SK-N-SH (cell line): ENCODE measurements at regions not wholly inside any gene's neighbourhood (a gene's known extent, or its start where the extent isn't known, plus 50 kb on each side); places are given as distances from the start of the nearest gene placed in this dataset.

Source experiments
- CTCF ChIA-PET: fragments of 300-600, 350-600 bp; formaldehyde crosslinking; extraction: SDS; loops from one replicate; lab custom pipeline; 2021; lab: Yijun Ruan, JAX
- POLR2A ChIA-PET: fragments of 350-600 bp; sonication (Branson Sonifier 250); formaldehyde crosslinking; extraction: SDS; loops from one replicate; lab custom pipeline; 2020; ENCODE audit warnings: antibody characterized with exemption, inconsistent platforms; lab: Yijun Ruan, JAX
- DNase-seq: peaks from one replicate; pipeline ENCODE4 v3.0.0; 2012
- H2AFZ ChIP-seq: fragments of 200-600 bp; sonication (generic); 2 replicates; pipeline ENCODE4 v1.8.1; 2016; ENCODE audit warnings: antibody characterized with exemption, mild to moderate bottlenecking, low read depth
- H3F3A ChIP-seq: fragments of 200-600 bp; sonication (generic); replicated peaks from 2 replicates; pipeline ENCODE3; 2016; ENCODE audit warnings: antibody characterized with exemption, mild to moderate bottlenecking; ENCODE audit not compliant: insufficient read depth
- H3K27ac ChIP-seq, 2 experiments: fragments of 200-500 bp in 1 of 2; fragments of 200-600 bp in 1 of 2; sonication (Bioruptor generic) in 1 of 2; sonication (generic), shearing (Covaris generic) in 1 of 2; 2 replicates each; pipeline versions ENCODE4 v1.5.1 to v1.6.1; 2014 to 2016; ENCODE audit warnings: low read depth in 2 of 2, inconsistent platforms in 1 of 2, low read length in 1 of 2, mild to moderate bottlenecking in 1 of 2, mixed read lengths in 1 of 2
- H3K27me3 ChIP-seq: fragments of 200-600 bp; sonication (generic), shearing (Covaris generic); 2 replicates; pipeline ENCODE4 v1.6.1; 2016; ENCODE audit warnings: mixed run types; ENCODE audit not compliant: insufficient read depth
- H3K36me3 ChIP-seq, 2 experiments: fragments of 200-500 bp in 1 of 2; fragments of 200-600 bp in 1 of 2; sonication (Bioruptor generic) in 1 of 2; sonication (generic) in 1 of 2; replicated peaks in 1 of 2; 2 replicates each; pipeline versions ENCODE3 to v1.5.1; 2014 to 2016; ENCODE audit warnings: low read length in 1 of 2, mild to moderate bottlenecking in 1 of 2; ENCODE audit not compliant: insufficient read depth in 2 of 2, control insufficient read depth in 1 of 2
- H3K4me1 ChIP-seq, 2 experiments: fragments of 200-500 bp in 1 of 2; fragments of 200-600 bp in 1 of 2; sonication (Bioruptor generic) in 1 of 2; sonication (generic), shearing (Covaris generic) in 1 of 2; 2 replicates each; pipeline versions ENCODE4 v1.5.1 to v1.6.1; 2014 to 2016; ENCODE audit warnings: low read depth in 1 of 2, low read length in 1 of 2, mixed run types in 1 of 2; ENCODE audit not compliant: insufficient read depth in 2 of 2, control insufficient read depth in 1 of 2
- H3K4me2 ChIP-seq: fragments of 200-600 bp; sonication (generic), shearing (Covaris generic); 2 replicates; pipeline ENCODE4 v1.6.1; 2017; ENCODE audit warnings: mixed run types
- H3K4me3 ChIP-seq, 2 experiments: fragments of 200-500 bp in 1 of 2; fragments of 200-600 bp in 1 of 2; sonication (Bioruptor generic) in 1 of 2; sonication (generic), shearing (Covaris generic) in 1 of 2; 2 replicates each; pipeline versions ENCODE4 v1.5.1 to v1.8.1; 2014 to 2016; ENCODE audit warnings: low read depth in 2 of 2, inconsistent platforms in 1 of 2, low read length in 1 of 2, mild to moderate bottlenecking in 1 of 2, mixed read lengths in 1 of 2, moderate library complexity in 1 of 2
- H3K79me2 ChIP-seq: fragments of 200-600 bp; sonication (generic); 2 replicates; pipeline ENCODE4 v1.8.1; 2017; ENCODE audit warnings: mild to moderate bottlenecking; ENCODE audit not compliant: insufficient read depth
- H3K9ac ChIP-seq: fragments of 200-600 bp; sonication (generic); 2 replicates; pipeline ENCODE4 v1.6.1; 2017; ENCODE audit warnings: mixed run types
- H3K9me2 ChIP-seq: fragments of 200-600 bp; sonication (generic); 2 replicates; pipeline ENCODE4 v1.6.1; 2017; ENCODE audit warnings: mixed run types
- H3K9me3 ChIP-seq: fragments of 200-600 bp; sonication (generic); 2 replicates; pipeline ENCODE4 v1.6.1; 2017; ENCODE audit warnings: mixed run types, mild to moderate bottlenecking, moderate library complexity
- H4K20me1 ChIP-seq: fragments of 200-600 bp; sonication (generic); 2 replicates; pipeline ENCODE4 v1.6.1; 2017; ENCODE audit warnings: mild to moderate bottlenecking, mixed run types; ENCODE audit not compliant: insufficient read depth
- CHD2 ChIP-seq: fragments of 150-350 bp; IDR thresholded peaks from 2 replicates; pipeline ENCODE4 v1.6.1; 2018; ENCODE audit warnings: low read length; ENCODE audit not compliant: partially characterized antibody
- EP300 ChIP-seq, 2 experiments: IDR thresholded peaks; 2 replicates each; pipeline versions ENCODE4 v1.4.0 to v1.6.1; 2012; ENCODE audit warnings: borderline replicate concordance in 1 of 2, low read depth in 1 of 2, low read length in 1 of 2
- FOSL2 ChIP-seq: IDR thresholded peaks from 2 replicates; pipeline ENCODE4 v1.4.0; 2012; ENCODE audit warnings: low read depth, mild to moderate bottlenecking, moderate library complexity, borderline replicate concordance
- FOXJ3 ChIP-seq: sonication (generic); formaldehyde crosslinking; IDR thresholded peaks from 2 replicates; pipeline ENCODE4 v1.5.1; 2020; ENCODE audit warnings: mild to moderate bottlenecking, missing genetic modification reagents
- FOXM1 ChIP-seq: IDR thresholded peaks from 2 replicates; pipeline ENCODE4 v1.4.0; 2012; ENCODE audit warnings: low read depth, mild to moderate bottlenecking
- MAX ChIP-seq: IDR thresholded peaks from 2 replicates; pipeline ENCODE4 v1.4.0; 2012; ENCODE audit warnings: low read depth
- MEF2A ChIP-seq: IDR thresholded peaks from 2 replicates; pipeline ENCODE4 v1.4.0; 2012; ENCODE audit warnings: low read depth, borderline replicate concordance
- NFIC ChIP-seq: IDR thresholded peaks from 2 replicates; pipeline ENCODE4 v1.4.0; 2012; ENCODE audit warnings: borderline replicate concordance
- PBX3 ChIP-seq: IDR thresholded peaks from 2 replicates; pipeline ENCODE4; 2012
- POLR2AphosphoS5 ChIP-seq: IDR thresholded peaks from 2 replicates; pipeline ENCODE4 v1.6.1; 2012; ENCODE audit warnings: low read depth, low read length
- RAD21 ChIP-seq: IDR thresholded peaks from 2 replicates; pipeline ENCODE4 v1.6.1; 2012; ENCODE audit warnings: mild to moderate bottlenecking, low read length
- RCOR1 ChIP-seq: fragments of 150-350 bp; IDR thresholded peaks from 2 replicates; pipeline ENCODE4 v1.6.1; 2017; ENCODE audit warnings: antibody characterized with exemption, low read length
- REST ChIP-seq: IDR thresholded peaks from 2 replicates; pipeline ENCODE4 v1.6.1; 2012; ENCODE audit warnings: mild to moderate bottlenecking, low read depth, low read length, moderate library complexity
- RFX5 ChIP-seq: IDR thresholded peaks from 2 replicates; pipeline ENCODE4 v1.6.1; 2012; ENCODE audit warnings: mild to moderate bottlenecking, improper control_type of control experiment, low read length
- RXRA ChIP-seq: IDR thresholded peaks from 2 replicates; pipeline ENCODE4 v1.4.0; 2012; ENCODE audit warnings: low read depth, mild to moderate bottlenecking, borderline replicate concordance
- TAF1 ChIP-seq: IDR thresholded peaks from 2 replicates; pipeline ENCODE4 v1.6.1; 2012; ENCODE audit warnings: low read depth, mild to moderate bottlenecking, low read length, moderate library complexity, borderline replicate concordance
- YY1 ChIP-seq: IDR thresholded peaks from 2 replicates; pipeline ENCODE4 v1.4.0; 2012; ENCODE audit warnings: low read depth, mild to moderate bottlenecking
- ZBTB33 ChIP-seq: IDR thresholded peaks from 2 replicates; pipeline ENCODE4 v1.4.0; 2012; ENCODE audit warnings: low read depth, borderline replicate concordance
- WGBS: methylation state at CpG from one replicate; pipeline ENCODE4 v1.1.6; 2017; ENCODE audit warnings: low lambda C conversion rate; 5-methylcytosine and 5-hydroxymethylcytosine counted together

GRCh38 chr1:36673202-36673601, 190.5 kb upstream of the CSF3R start:
- no peak for DNase-seq
- no peak overlapping the region for H2AFZ ChIP-seq
- H3K27me3 ChIP-seq: no peaks in the 10 kb centered on the region
- TF ChIP-seq FOSL2 (no peak), POLR2AphosphoS5 (no peak), RXRA (no peak), MEF2A (no peak), FOXM1 (no peak), FOXJ3 (CRISPR knock-in tag) (no peak), CHD2 (no peak), EP300 (IDR thresholded peaks at IDR 0.05; ENCODE audit: borderline replicate concordance in 1 of 2, low read depth in 1 of 2, low read length in 1 of 2) (no peak), NFIC (no peak), ZBTB33 (no peak), PBX3 (no peak), REST (no peak), RAD21 (no peak), TAF1 (no peak), MAX (no peak), RCOR1 (no peak), YY1 (no peak), RFX5 (no peak)
- no peak overlapping the region for H3K4me2 ChIP-seq
- H3K9ac ChIP-seq: no peak overlapping the region
- WGBS: 20% methylated on average over 6 of the region's 6 CpGs
- H3K27ac ChIP-seq: no peak overlapping the region
- no peaks in the 10 kb centered on the region for H3F3A ChIP-seq
- CTCF ChIA-PET: interaction anchor here (1.0 kb wide), 1 partner anchor 22 kb away, joined by 3 read pairs; no protein-coding TSS in a partner anchor
- no peaks in the 10 kb centered on the region for H3K9me3 ChIP-seq
- H3K4me3 ChIP-seq: no peak overlapping the region
- no peaks in the 10 kb centered on the region for H3K36me3 ChIP-seq
- H3K79me2 ChIP-seq: no peaks in the 10 kb centered on the region
- no peaks in the 10 kb centered on the region for H3K9me2 ChIP-seq
- H3K4me1 ChIP-seq: no peaks in the 10 kb centered on the region
- POLR2A ChIA-PET: no interaction called here
- no peaks in the 10 kb centered on the region for H4K20me1 ChIP-seq
